HepG2 (cell line): ENCODE measurements at regions not wholly inside any gene's neighbourhood (a gene's known extent, or its start where the extent isn't known, plus 50 kb on each side); places are given as distances from the start of the nearest gene placed in this dataset.

ENCODE experiments used
- ATAC-seq: fragments of 200-7000 bp; cut with Tn5 transposase; 3 replicates; pipeline ENCODE4 v1.9.1; 2020; ENCODE audit warnings: mild to moderate bottlenecking, moderate library complexity
- BruUV-seq: library from RNA; stranded (reverse); fragments of 400-500 nt; replicated peaks from 2 replicates; lab custom pipeline; 2021; lab: Mats Ljungman, UMichigan
- CTCF ChIA-PET: fragments of 300-600 bp; formaldehyde crosslinking; extraction: SDS; loops from one replicate; lab custom pipeline; 2021; ENCODE audit warnings: low total read pairs, inconsistent platforms, low intra/inter-chr PET ratio; lab: Yijun Ruan, JAX
- POLR2A ChIA-PET: fragments of 350-600 bp; sonication (Branson Sonifier 250); formaldehyde crosslinking; loops from one replicate; lab custom pipeline; 2020; ENCODE audit warnings: antibody characterized with exemption, inconsistent platforms; lab: Yijun Ruan, JAX
- DNase-seq: peaks from one replicate; pipeline ENCODE4 v3.0.0-alpha.2; 2015; ENCODE audit warnings: low spot score
- FAIRE-seq: peaks from 3 replicates; lab custom pipeline; 2011; peaks lifted over from hg19 to GRCh38; lab: Jason Lieb, UNC
- H2AFZ ChIP-seq: one replicate; pipeline ENCODE4 v1.6.1; 2011; ENCODE audit warnings: low read length, inconsistent platforms
- H3K27ac ChIP-seq: fragments of 300-600 bp; 3 replicates; pipeline ENCODE4 v1.8.0; 2011; ENCODE audit warnings: mixed run types, mild to moderate bottlenecking, mixed read lengths, low read length, inconsistent platforms; ENCODE audit not compliant: insufficient read depth; ENCODE audit errors: extremely low read length
- H3K27me3 ChIP-seq, 2 experiments: fragments of 200-600 bp in 1 of 2; 2 replicates in 1 of 2; 3 replicates in 1 of 2; pipeline versions ENCODE4 v1.6.0 to v1.8.0; 2011; ENCODE audit warnings: low read length in 2 of 2, mild to moderate bottlenecking in 2 of 2, moderate library complexity in 2 of 2, inconsistent platforms in 1 of 2; ENCODE audit not compliant: insufficient read depth in 2 of 2, control insufficient read depth in 1 of 2
- H3K36me3 ChIP-seq, 2 experiments: fragments of 200-600 bp in 1 of 2; replicated peaks in 1 of 2; 2 replicates in 1 of 2; 3 replicates in 1 of 2; pipeline versions ENCODE4 v1.5.1 to v1.8.0; 2011; ENCODE audit warnings: low read length in 2 of 2, inconsistent platforms in 1 of 2; ENCODE audit not compliant: insufficient read depth in 2 of 2, control insufficient read depth in 1 of 2
- H3K4me1 ChIP-seq: 2 replicates; pipeline ENCODE4 v1.5.1; 2012; ENCODE audit warnings: low read length, inconsistent platforms; ENCODE audit not compliant: insufficient read depth
- H3K4me2 ChIP-seq: 2 replicates; pipeline ENCODE4 v1.6.0; 2011; ENCODE audit warnings: low read depth, low read length, inconsistent platforms
- H3K4me3 ChIP-seq, 3 experiments: fragments of 200-600 bp in 1 of 3; sonication (generic), shearing (Covaris generic) in 1 of 3; replicated peaks in 1 of 3; 2 replicates each; pipeline ENCODE4 v1.5.1; 2011 to 2016; ENCODE audit warnings: low read length in 3 of 3, inconsistent platforms in 2 of 3, low read depth in 2 of 3, mild to moderate bottlenecking in 2 of 3, control low read depth in 1 of 3, mixed read lengths in 1 of 3; ENCODE audit not compliant: insufficient read depth in 1 of 3
- H3K79me2 ChIP-seq: one replicate; pipeline ENCODE4 v1.6.1; 2011; ENCODE audit warnings: low read length, inconsistent platforms; ENCODE audit not compliant: insufficient read depth
- H3K9ac ChIP-seq: 2 replicates; pipeline ENCODE4 v1.6.0; 2011; ENCODE audit warnings: mild to moderate bottlenecking, low read depth, low read length, inconsistent platforms; ENCODE audit not compliant: insufficient read depth
- H3K9me3 ChIP-seq: 2 replicates; pipeline ENCODE4 v1.5.1; 2012; ENCODE audit warnings: mild to moderate bottlenecking, low read length
- H4K20me1 ChIP-seq: 2 replicates; pipeline ENCODE4 v1.6.0; 2011; ENCODE audit warnings: inconsistent platforms, mild to moderate bottlenecking, low read length, moderate library complexity; ENCODE audit not compliant: insufficient read depth
- FLYWCH1 ChIP-seq: sonication (generic); formaldehyde crosslinking; IDR thresholded peaks from 2 replicates; pipeline ENCODE4 v1.8.1; 2023; ENCODE audit warnings: mild to moderate bottlenecking, missing genetic modification reagents
- FOXO1 ChIP-seq: sonication (generic); formaldehyde crosslinking; IDR thresholded peaks from 2 replicates; pipeline ENCODE4 v1.4.0; 2020; ENCODE audit warnings: missing genetic modification reagents
- ISX ChIP-seq: sonication (generic); formaldehyde crosslinking; conservative IDR thresholded peaks from 2 replicates; pipeline ENCODE4 v1.5.0; 2020; ENCODE audit warnings: missing genetic modification reagents
- KLF12 ChIP-seq: sonication (generic); formaldehyde crosslinking; IDR thresholded peaks from 2 replicates; pipeline ENCODE4 v1.4.0; 2020; ENCODE audit warnings: missing genetic modification reagents, borderline replicate concordance
- MAFG ChIP-seq: sonication (generic); formaldehyde crosslinking; IDR thresholded peaks from 2 replicates; pipeline ENCODE4 v1.5.1; 2020; ENCODE audit warnings: mild to moderate bottlenecking, missing genetic modification reagents
- NFKBIZ ChIP-seq: IDR thresholded peaks from 2 replicates; pipeline ENCODE4 v1.6.1; 2018; ENCODE audit warnings: missing genetic modification reagents, missing compliant biosample characterization
- NR1H2 ChIP-seq: sonication (generic); formaldehyde crosslinking; IDR thresholded peaks from 2 replicates; pipeline ENCODE4 v1.8.1; 2022; ENCODE audit warnings: low read depth, missing genetic modification reagents, borderline replicate concordance
- POLR2G ChIP-seq: fragments of 200-400 bp; formaldehyde crosslinking; IDR thresholded peaks from 2 replicates; pipeline ENCODE4 v1.6.1; 2018; ENCODE audit warnings: mild to moderate bottlenecking, low read depth, low read length, moderate library complexity
- RXRB ChIP-seq: IDR thresholded peaks from 2 replicates; pipeline ENCODE4 v1.6.1; 2016; ENCODE audit warnings: borderline replicate concordance, missing genetic modification reagents, missing compliant biosample characterization
- SIX1 ChIP-seq: sonication (generic); formaldehyde crosslinking; IDR thresholded peaks from 2 replicates; pipeline ENCODE4 v1.4.0; 2020; ENCODE audit warnings: missing genetic modification reagents, borderline replicate concordance
- TFDP2 ChIP-seq: sonication (generic); formaldehyde crosslinking; IDR thresholded peaks from 2 replicates; pipeline ENCODE4 v1.4.0; 2020; ENCODE audit warnings: missing genetic modification reagents
- TRIM24 ChIP-seq: sonication (generic); formaldehyde crosslinking; IDR thresholded peaks from 2 replicates; pipeline ENCODE4 v1.8.0; 2022; ENCODE audit warnings: mild to moderate bottlenecking, missing genetic modification reagents
- TSC22D2 ChIP-seq: sonication (generic); formaldehyde crosslinking; IDR thresholded peaks from 2 replicates; pipeline ENCODE4 v1.5.1; 2020; ENCODE audit warnings: missing genetic modification reagents, mild to moderate bottlenecking, borderline replicate concordance
- ZKSCAN8 ChIP-seq: IDR thresholded peaks from 2 replicates; pipeline ENCODE4 v1.6.1; 2016; ENCODE audit warnings: borderline replicate concordance, missing genetic modification reagents, missing compliant biosample characterization
- ZNF124 ChIP-seq: sonication (generic); formaldehyde crosslinking; IDR thresholded peaks from 2 replicates; pipeline ENCODE4 v1.4.0; 2020; ENCODE audit warnings: missing genetic modification reagents
- ZNF775 ChIP-seq: sonication (generic); formaldehyde crosslinking; IDR thresholded peaks from 2 replicates; pipeline ENCODE4 v1.4.0; 2020; ENCODE audit warnings: missing genetic modification reagents, mild to moderate bottlenecking, moderate library complexity, borderline replicate concordance
- ZSCAN30 ChIP-seq: sonication (generic); formaldehyde crosslinking; IDR thresholded peaks from 2 replicates; pipeline ENCODE4 v1.5.0; 2020; ENCODE audit warnings: mild to moderate bottlenecking, missing genetic modification reagents
- WGBS: methylation state at CpG from one replicate; pipeline ENCODE4 v1.1.6; 2017; ENCODE audit warnings: low lambda C conversion rate; 5-methylcytosine and 5-hydroxymethylcytosine counted together
- in situ Hi-C: cut with HindIII; loops from 2 replicates; pipeline ENCODE4 v1.10.0; 2017; ENCODE audit warnings: low pct_unique_long_range_greater_than_20kb; ENCODE audit not compliant: extremely low pct_ligation_motif_present
- intact Hi-C: fragments of 100-400 bp; cut with micrococcal nuclease; formaldehyde crosslinking; loops from one replicate; pipeline ENCODE4 v1.10.0; 2022; ENCODE audit not compliant: unreplicated experiment
- TF ChIP-seq, protein P1 (sequence below): sonication (generic); formaldehyde crosslinking; IDR thresholded peaks from 2 replicates; pipeline ENCODE4 v1.4.0; 2020; ENCODE audit warnings: missing genetic modification reagents, borderline replicate concordance
- TF ChIP-seq, protein P2 (sequence below): sonication (generic); formaldehyde crosslinking; IDR thresholded peaks from 2 replicates; pipeline ENCODE4 v1.5.0; 2020; ENCODE audit warnings: missing genetic modification reagents

DNA sequence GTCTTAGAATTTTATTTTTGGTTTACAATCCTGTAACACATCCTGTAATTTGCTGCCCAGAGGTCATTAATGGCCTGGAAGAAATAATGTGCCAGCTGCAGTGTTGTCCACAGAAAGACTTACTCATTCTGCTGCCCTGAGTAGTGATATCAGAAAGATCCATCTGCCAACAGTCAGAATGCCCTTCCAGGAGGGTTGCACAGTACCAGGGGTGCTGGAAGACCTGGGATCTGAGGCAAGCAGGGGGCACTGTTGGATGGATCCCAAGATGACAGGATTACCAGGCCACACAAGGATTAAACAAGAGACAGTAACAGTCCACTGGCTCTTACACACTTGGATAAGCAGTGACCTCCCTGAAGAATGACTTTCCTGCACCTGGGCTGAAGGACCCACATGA, 93.8 kb upstream of the TOP3B start (continued):
- TF ChIP-seq, protein P1, sequence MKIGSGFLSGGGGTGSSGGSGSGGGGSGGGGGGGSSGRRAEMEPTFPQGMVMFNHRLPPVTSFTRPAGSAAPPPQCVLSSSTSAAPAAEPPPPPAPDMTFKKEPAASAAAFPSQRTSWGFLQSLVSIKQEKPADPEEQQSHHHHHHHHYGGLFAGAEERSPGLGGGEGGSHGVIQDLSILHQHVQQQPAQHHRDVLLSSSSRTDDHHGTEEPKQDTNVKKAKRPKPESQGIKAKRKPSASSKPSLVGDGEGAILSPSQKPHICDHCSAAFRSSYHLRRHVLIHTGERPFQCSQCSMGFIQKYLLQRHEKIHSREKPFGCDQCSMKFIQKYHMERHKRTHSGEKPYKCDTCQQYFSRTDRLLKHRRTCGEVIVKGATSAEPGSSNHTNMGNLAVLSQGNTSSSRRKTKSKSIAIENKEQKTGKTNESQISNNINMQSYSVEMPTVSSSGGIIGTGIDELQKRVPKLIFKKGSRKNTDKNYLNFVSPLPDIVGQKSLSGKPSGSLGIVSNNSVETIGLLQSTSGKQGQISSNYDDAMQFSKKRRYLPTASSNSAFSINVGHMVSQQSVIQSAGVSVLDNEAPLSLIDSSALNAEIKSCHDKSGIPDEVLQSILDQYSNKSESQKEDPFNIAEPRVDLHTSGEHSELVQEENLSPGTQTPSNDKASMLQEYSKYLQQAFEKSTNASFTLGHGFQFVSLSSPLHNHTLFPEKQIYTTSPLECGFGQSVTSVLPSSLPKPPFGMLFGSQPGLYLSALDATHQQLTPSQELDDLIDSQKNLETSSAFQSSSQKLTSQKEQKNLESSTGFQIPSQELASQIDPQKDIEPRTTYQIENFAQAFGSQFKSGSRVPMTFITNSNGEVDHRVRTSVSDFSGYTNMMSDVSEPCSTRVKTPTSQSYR: no peak
- TF ChIP-seq POLR2G (no peak), ISX (CRISPR knock-in tag) (no peak), NFKBIZ (no peak), MAFG (CRISPR knock-in tag) (no peak), ZSCAN30 (no peak), TRIM24 (CRISPR knock-in tag) (no peak), ZNF124 (CRISPR knock-in tag) (no peak), SIX1 (CRISPR knock-in tag) (no peak), TSC22D2 (no peak), NR1H2 (CRISPR knock-in tag) (no peak)

DNA sequence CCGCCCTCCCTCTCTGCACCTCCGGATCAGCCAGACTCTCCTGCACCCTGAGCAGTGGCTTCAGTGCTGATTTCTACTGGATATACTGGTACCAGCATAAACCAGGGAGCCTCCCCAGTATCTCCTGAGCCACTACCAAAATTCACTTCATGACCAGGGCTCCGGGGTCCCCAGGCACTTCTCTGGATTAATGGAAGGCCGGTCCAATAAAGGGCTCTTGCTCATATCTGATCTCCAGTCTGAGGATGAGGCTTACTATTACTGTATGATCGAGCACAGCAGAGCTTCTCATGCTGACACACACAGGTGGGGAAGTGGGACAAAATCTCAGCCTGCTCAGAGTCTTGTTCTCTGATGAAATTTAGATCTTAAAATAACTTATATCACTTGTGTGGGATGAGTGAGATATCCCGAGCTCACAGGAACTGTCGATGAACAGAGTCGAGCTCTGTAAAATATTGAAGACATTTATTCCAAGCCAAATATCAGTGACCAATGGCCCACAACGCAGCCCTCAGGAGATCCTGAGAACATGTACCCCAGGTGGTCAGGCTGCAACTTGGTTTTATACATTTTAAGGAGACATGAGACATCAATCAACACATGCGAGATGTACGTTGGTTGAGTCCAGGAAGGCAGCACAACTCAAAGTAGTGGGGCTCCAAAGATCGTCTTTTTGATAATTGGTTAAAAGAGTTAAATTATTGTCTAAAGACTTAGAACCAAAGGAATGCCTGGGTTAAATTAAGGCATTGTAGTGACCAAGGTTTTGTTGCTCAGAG, 93.0 kb upstream of the TOP3B start:
- Histone ChIP-seq H3K4me1 (peaks cover 15% of the 10 kb centered on the region), H3K4me3 (no peak overlapping the region), H2AFZ (no peak overlapping the region), H3K36me3 (no peaks in the 10 kb centered on the region), H3K79me2 (no peaks in the 10 kb centered on the region), H3K9ac (no peak overlapping the region), H4K20me1 (no peaks in the 10 kb centered on the region), H3K27ac (no peak overlapping the region), H3K4me2 (no peak overlapping the region), H3K27me3 (peaks cover 0 to 27% of the 10 kb centered on the region in 2 experiments; a peak in 3 of 5 replicates), H3K9me3 (no peaks in the 10 kb centered on the region)
- no peak for DNase-seq
- ChIA-PET CTCF (no interaction called here), POLR2A (no interaction called here)
- BruUV-seq: no TSS peak
- WGBS: 45% methylated on average over 11 of the region's 12 CpGs
- in situ Hi-C loops: no loop called here
- peak; percentile 69; the same call in 2 of the 3 replicates for ATAC-seq
- intact Hi-C loops: no loop called here
- FAIRE-seq: no peak
- no peak for TF ChIP-seq ZNF775 (CRISPR knock-in tag)
- TF ChIP-seq ZKSCAN8: no peak
- TF ChIP-seq, protein P2, sequence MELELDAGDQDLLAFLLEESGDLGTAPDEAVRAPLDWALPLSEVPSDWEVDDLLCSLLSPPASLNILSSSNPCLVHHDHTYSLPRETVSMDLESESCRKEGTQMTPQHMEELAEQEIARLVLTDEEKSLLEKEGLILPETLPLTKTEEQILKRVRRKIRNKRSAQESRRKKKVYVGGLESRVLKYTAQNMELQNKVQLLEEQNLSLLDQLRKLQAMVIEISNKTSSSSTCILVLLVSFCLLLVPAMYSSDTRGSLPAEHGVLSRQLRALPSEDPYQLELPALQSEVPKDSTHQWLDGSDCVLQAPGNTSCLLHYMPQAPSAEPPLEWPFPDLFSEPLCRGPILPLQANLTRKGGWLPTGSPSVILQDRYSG (CRISPR knock-in tag): no peak
- no peak for TF ChIP-seq TFDP2 (CRISPR knock-in tag)
- TF ChIP-seq FOXO1 (CRISPR knock-in tag): no peak
- no peak for TF ChIP-seq KLF12 (CRISPR knock-in tag)
- no peak for TF ChIP-seq FLYWCH1
- no peak for TF ChIP-seq RXRB
